ENCODE measurements at regions not wholly inside any gene's neighbourhood (a gene's known extent, or its start where the extent isn't known, plus 50 kb on each side); places are given as distances from the start of the nearest gene placed in this dataset.

GRCh38 chrX:42496239-42496638 is 281.7 kb downstream of the PPP1R2C start:
- Histone ChIP-seq H4K20me1 (ENCODE audit: insufficient read depth, low read length, poor library complexity, severe bottlenecking) (no peaks in the 10 kb centered on the region), H2AFZ (ENCODE audit: low read length) (no peak overlapping the region), H3K4me3 (ENCODE audit: low read length, poor library complexity, severe bottlenecking) (no peak overlapping the region), H3K9ac (ENCODE audit: low read depth, low read length, poor library complexity, severe bottlenecking) (no peak overlapping the region), H3K4me2 (ENCODE audit: low read depth, low read length, poor library complexity, severe bottlenecking) (no peak overlapping the region), H3K9me2 (replicated peaks; ENCODE audit: low read depth, low read length) (no peaks in the 10 kb centered on the region), H3K36me3 (ENCODE audit: insufficient read depth, low read length) (no peaks in the 10 kb centered on the region), H3K27me3 (ENCODE audit: insufficient read depth, low read length, poor library complexity, severe bottlenecking) (no peaks in the 10 kb centered on the region), H3F3A (ENCODE audit: low read depth) (no peaks in the 10 kb centered on the region), H3K9me3 (ENCODE audit: insufficient read depth, low read depth, low read length) (no peaks in the 10 kb centered on the region), H3K79me2 (ENCODE audit: insufficient read depth, low read length) (no peaks in the 10 kb centered on the region), H3K4me1 (ENCODE audit: insufficient read depth, low read length, poor library complexity, severe bottlenecking) (no peaks in the 10 kb centered on the region)
- TF ChIP-seq EZH2phosphoT487 (IDR thresholded peaks at IDR 0.05; ENCODE audit: borderline replicate concordance) (no peak), CTCF (conservative IDR thresholded peaks at IDR 0.05; ENCODE audit: low read length) (no peak)

GRCh38 chrX:42495139-42495538 is 282.8 kb downstream of the PPP1R2C start:
- Histone ChIP-seq H3K9ac (ENCODE audit: low read depth, low read length, poor library complexity, severe bottlenecking) (no peak overlapping the region), H3K27me3 (ENCODE audit: insufficient read depth, low read length, poor library complexity, severe bottlenecking) (no peaks in the 10 kb centered on the region), H3K4me3 (ENCODE audit: low read length, poor library complexity, severe bottlenecking) (no peak overlapping the region), H4K20me1 (ENCODE audit: insufficient read depth, low read length, poor library complexity, severe bottlenecking) (no peaks in the 10 kb centered on the region), H3F3A (ENCODE audit: low read depth) (no peaks in the 10 kb centered on the region), H3K4me1 (ENCODE audit: insufficient read depth, low read length, poor library complexity, severe bottlenecking) (no peaks in the 10 kb centered on the region), H3K9me2 (replicated peaks; ENCODE audit: low read depth, low read length) (no peaks in the 10 kb centered on the region), H2AFZ (ENCODE audit: low read length) (no peak overlapping the region), H3K36me3 (ENCODE audit: insufficient read depth, low read length) (no peaks in the 10 kb centered on the region), H3K4me2 (ENCODE audit: low read depth, low read length, poor library complexity, severe bottlenecking) (no peak overlapping the region), H3K79me2 (ENCODE audit: insufficient read depth, low read length) (no peaks in the 10 kb centered on the region), H3K9me3 (ENCODE audit: insufficient read depth, low read depth, low read length) (no peaks in the 10 kb centered on the region)
- no peak for TF ChIP-seq EZH2phosphoT487 (IDR thresholded peaks at IDR 0.05; ENCODE audit: borderline replicate concordance)
- no peak for TF ChIP-seq CTCF (conservative IDR thresholded peaks at IDR 0.05; ENCODE audit: low read length)

GRCh38 chrX:42491137-42491907 is 286.6 kb downstream of the PPP1R2C start:
- Histone ChIP-seq H3K4me1 (ENCODE audit: insufficient read depth, low read length, poor library complexity, severe bottlenecking) (no peaks in the 10 kb centered on the region), H3K27me3 (ENCODE audit: insufficient read depth, low read length, poor library complexity, severe bottlenecking) (no peaks in the 10 kb centered on the region), H3K9ac (ENCODE audit: low read depth, low read length, poor library complexity, severe bottlenecking) (no peak overlapping the region)

More at GRCh38 chrX:42491137-42491907, 286.6 kb downstream of the PPP1R2C start:
- TF ChIP-seq CTCF (conservative IDR thresholded peaks at IDR 0.05; ENCODE audit: low read length) (no peak), EZH2phosphoT487 (IDR thresholded peaks at IDR 0.05; ENCODE audit: borderline replicate concordance) (no peak)
- Histone ChIP-seq H3K4me3 (ENCODE audit: low read length, poor library complexity, severe bottlenecking) (no peak overlapping the region), H3K79me2 (ENCODE audit: insufficient read depth, low read length) (no peaks in the 10 kb centered on the region), H3K36me3 (ENCODE audit: insufficient read depth, low read length) (no peaks in the 10 kb centered on the region), H3F3A (ENCODE audit: low read depth) (no peaks in the 10 kb centered on the region), H3K9me2 (replicated peaks; ENCODE audit: low read depth, low read length) (no peaks in the 10 kb centered on the region), H4K20me1 (ENCODE audit: insufficient read depth, low read length, poor library complexity, severe bottlenecking) (no peaks in the 10 kb centered on the region), H3K4me2 (ENCODE audit: low read depth, low read length, poor library complexity, severe bottlenecking) (no peak overlapping the region), H3K9me3 (ENCODE audit: insufficient read depth, low read depth, low read length) (no peaks in the 10 kb centered on the region), H2AFZ (ENCODE audit: low read length) (no peak overlapping the region)

Measured in Loucy (cell line).